IMR-90 (cell line): ENCODE measurements at regions not wholly inside any gene's neighbourhood (a gene's known extent, or its start where the extent isn't known, plus 50 kb on each side); places are given as distances from the start of the nearest gene placed in this dataset.

Experiments used
- ATAC-seq: fragments of 200-7000 bp; cut with Tn5 transposase; 2 replicates; pipeline ENCODE4 v1.9.1; 2020; ENCODE audit warnings: low read depth, mild to moderate bottlenecking, moderate library complexity
- BruUV-seq: library from RNA; stranded (reverse); fragments of 400-500 nt; replicated peaks from 2 replicates; lab custom pipeline; 2021; lab: Mats Ljungman, UMichigan
- CTCF ChIA-PET: fragments of 300-600 bp; formaldehyde crosslinking; extraction: SDS; loops from one replicate; lab custom pipeline; 2021; ENCODE audit warnings: antibody characterized with exemption; lab: Yijun Ruan, JAX
- POLR2A ChIA-PET: fragments of 300-600 bp; sonication (Branson Sonifier 250); formaldehyde crosslinking; loops from one replicate; lab custom pipeline; 2022; ENCODE audit warnings: antibody characterized with exemption; ENCODE audit not compliant: unreplicated experiment; lab: Charles Lee
- DNase-seq: peaks from one replicate; pipeline ENCODE4 v3.0.0; 2013
- H2AFZ ChIP-seq: replicated peaks from 2 replicates; pipeline ENCODE3; 2013; ENCODE audit warnings: low read length, mild to moderate bottlenecking; ENCODE audit not compliant: poor library complexity
- H2AK5ac ChIP-seq: 2 replicates; pipeline ENCODE4 v1.6.1; 2013; ENCODE audit warnings: low read depth, low read length, inconsistent platforms
- H2AK9ac ChIP-seq: replicated peaks from 2 replicates; pipeline ENCODE3; 2013; ENCODE audit warnings: mild to moderate bottlenecking, low read depth, low read length, moderate library complexity; ENCODE audit not compliant: poor library complexity
- H2BK120ac ChIP-seq: 2 replicates; pipeline ENCODE4 v1.6.1; 2013; ENCODE audit warnings: low read depth, low read length, inconsistent platforms
- H2BK15ac ChIP-seq: 3 replicates; pipeline ENCODE4 v1.6.1; 2013; ENCODE audit warnings: low read depth, low read length, inconsistent platforms
- H2BK20ac ChIP-seq: 2 replicates; pipeline ENCODE4 v1.6.1; 2013; ENCODE audit warnings: low read depth, mild to moderate bottlenecking, inconsistent platforms, low read length, moderate library complexity
- H2BK5ac ChIP-seq: 2 replicates; pipeline ENCODE4 v1.6.1; 2013; ENCODE audit warnings: mild to moderate bottlenecking, low read depth, low read length, inconsistent platforms; ENCODE audit not compliant: poor library complexity, severe bottlenecking
- H3K14ac ChIP-seq: replicated peaks from 2 replicates; pipeline ENCODE4 v1.6.1; 2013; ENCODE audit warnings: low read depth, low read length, inconsistent platforms
- H3K18ac ChIP-seq: 2 replicates; pipeline ENCODE4 v1.6.1; 2013; ENCODE audit warnings: low read depth, low read length, control low read depth
- H3K23ac ChIP-seq: 2 replicates; pipeline ENCODE4 v1.6.1; 2013; ENCODE audit warnings: low read depth, low read length, inconsistent platforms
- H3K27ac ChIP-seq: 2 replicates; pipeline ENCODE4 v1.5.1; 2013; ENCODE audit warnings: mild to moderate bottlenecking, control low read depth, low read length; ENCODE audit not compliant: insufficient read depth
- H3K27me3 ChIP-seq: 2 replicates; pipeline ENCODE4 v1.6.1; 2013; ENCODE audit warnings: low read length; ENCODE audit not compliant: control insufficient read depth, insufficient read depth
- H3K36me3 ChIP-seq: 2 replicates; pipeline ENCODE4 v1.6.1; 2013; ENCODE audit warnings: low read length, mixed read lengths; ENCODE audit not compliant: control insufficient read depth, insufficient read depth
- H3K4ac ChIP-seq: 2 replicates; pipeline ENCODE4 v1.6.1; 2013; ENCODE audit warnings: low read depth, low read length, inconsistent platforms
- H3K4me1 ChIP-seq: 2 replicates; pipeline ENCODE4 v1.6.1; 2013; ENCODE audit warnings: low read length, mixed read lengths; ENCODE audit not compliant: control insufficient read depth, insufficient read depth
- H3K4me2 ChIP-seq: 2 replicates; pipeline ENCODE4 v1.6.1; 2013; ENCODE audit warnings: low read depth, mild to moderate bottlenecking, control low read depth, low read length, moderate library complexity
- H3K4me3 ChIP-seq: 2 replicates; pipeline ENCODE4 v1.5.1; 2013; ENCODE audit warnings: low read depth, mild to moderate bottlenecking, control low read depth, low read length, moderate library complexity; ENCODE audit not compliant: insufficient read depth
- H3K56ac ChIP-seq: 2 replicates; pipeline ENCODE4 v1.6.1; 2013; ENCODE audit warnings: low read length, inconsistent platforms; ENCODE audit not compliant: insufficient read depth; ENCODE audit errors: extremely low read depth
- H3K79me1 ChIP-seq, 2 experiments: 2 replicates each; pipeline ENCODE4 v1.6.1; 2013; ENCODE audit warnings: low read length in 2 of 2, inconsistent platforms in 1 of 2, low read depth in 1 of 2
- H3K9ac ChIP-seq: 2 replicates; pipeline ENCODE4 v1.6.1; 2013; ENCODE audit warnings: low read depth, low read length, control low read depth
- H3K9me1 ChIP-seq: 2 replicates; pipeline ENCODE4 v1.6.1; 2013; ENCODE audit warnings: low read length, inconsistent platforms; ENCODE audit not compliant: insufficient read depth
- H3K9me3 ChIP-seq: 2 replicates; pipeline ENCODE4 v1.6.1; 2013; ENCODE audit warnings: low read length; ENCODE audit not compliant: control insufficient read depth, insufficient read depth
- H4K20me1 ChIP-seq: 2 replicates; pipeline ENCODE4 v1.6.1; 2013; ENCODE audit warnings: low read length, inconsistent platforms; ENCODE audit not compliant: insufficient read depth
- H4K5ac ChIP-seq: 2 replicates; pipeline ENCODE4 v1.6.1; 2013; ENCODE audit warnings: mild to moderate bottlenecking, low read depth, low read length, control low read depth
- H4K8ac ChIP-seq, 2 experiments: 2 replicates each; pipeline ENCODE4 v1.6.1; 2013; ENCODE audit warnings: low read depth in 2 of 2, low read length in 2 of 2, control low read depth in 1 of 2, inconsistent platforms in 1 of 2
- H4K91ac ChIP-seq: 2 replicates; pipeline ENCODE4 v1.6.1; 2013; ENCODE audit warnings: low read depth, low read length, inconsistent platforms; ENCODE audit not compliant: insufficient read depth
- BHLHE40 ChIP-seq: fragments of 150-350 bp; IDR thresholded peaks from 2 replicates; pipeline ENCODE4 v1.6.1; 2016; ENCODE audit warnings: mild to moderate bottlenecking, low read depth, low read length
- CEBPB ChIP-seq: IDR thresholded peaks from 2 replicates; pipeline ENCODE4 v1.6.1; 2012; ENCODE audit warnings: low read depth, low read length, improper control_type of control experiment
- CHD1 ChIP-seq: IDR thresholded peaks from 2 replicates; pipeline ENCODE4 v1.6.1; 2012; ENCODE audit warnings: low read depth, low read length, improper control_type of control experiment
- CTCF ChIP-seq: conservative IDR thresholded peaks from 2 replicates; pipeline ENCODE4 v1.5.1; 2012; ENCODE audit warnings: mild to moderate bottlenecking, low read depth, low read length, improper control_type of control experiment
- ELK1 ChIP-seq: fragments of 150-350 bp; IDR thresholded peaks from 2 replicates; pipeline ENCODE4 v1.6.1; 2016; ENCODE audit warnings: low read depth, mild to moderate bottlenecking, low read length, moderate library complexity, borderline replicate concordance
- FOS ChIP-seq: fragments of 150-350 bp; IDR thresholded peaks from 2 replicates; pipeline ENCODE4 v1.6.1; 2016; ENCODE audit warnings: low read depth, low read length
- MAFK ChIP-seq: IDR thresholded peaks from 2 replicates; pipeline ENCODE4 v1.6.1; 2012; ENCODE audit warnings: low read depth, low read length, improper control_type of control experiment
- MAZ ChIP-seq: IDR thresholded peaks from 2 replicates; pipeline ENCODE4 v1.6.1; 2012; ENCODE audit warnings: low read depth, mild to moderate bottlenecking, low read length, improper control_type of control experiment, moderate library complexity, borderline replicate concordance
- MXI1 ChIP-seq: IDR thresholded peaks from 2 replicates; pipeline ENCODE4 v1.6.1; 2012; ENCODE audit warnings: low read depth, mild to moderate bottlenecking, low read length, moderate library complexity, borderline replicate concordance
- NFE2L2 ChIP-seq: fragments of 150-350 bp; IDR thresholded peaks from 2 replicates; pipeline ENCODE4 v1.6.1; 2016; ENCODE audit warnings: low read depth, mild to moderate bottlenecking, low read length
- POLR2A ChIP-seq: IDR thresholded peaks from 2 replicates; pipeline ENCODE4 v1.6.1; 2012; ENCODE audit warnings: mild to moderate bottlenecking, low read depth, low read length
- RAD21 ChIP-seq: IDR thresholded peaks from 2 replicates; pipeline ENCODE4 v1.6.1; 2012; ENCODE audit warnings: low read length, improper control_type of control experiment
- RCOR1 ChIP-seq: IDR thresholded peaks from 2 replicates; pipeline ENCODE4 v1.6.1; 2012; ENCODE audit warnings: mild to moderate bottlenecking, low read length, improper control_type of control experiment; ENCODE audit not compliant: insufficient replicate concordance
- RFX5 ChIP-seq: IDR thresholded peaks from 2 replicates; pipeline ENCODE4 v1.8.0; 2012; ENCODE audit warnings: low read depth, mild to moderate bottlenecking, low read length, moderate library complexity
- SMC3 ChIP-seq: fragments of 150-350 bp; IDR thresholded peaks from 2 replicates; pipeline ENCODE4 v1.6.1; 2016; ENCODE audit warnings: low read depth, mild to moderate bottlenecking, antibody characterized with exemption, low read length, moderate library complexity
- USF2 ChIP-seq: fragments of 150-350 bp; IDR thresholded peaks from 2 replicates; pipeline ENCODE4 v1.6.1; 2017; ENCODE audit warnings: mild to moderate bottlenecking, antibody characterized with exemption, low read length, low read depth
- WGBS, 2 experiments: methylation state at CpG; one replicate each; pipeline versions ENCODE4 v1.1.5 to v1.1.7; 2013; ENCODE audit warnings: missing lambda C conversion rate in 2 of 2; ENCODE audit not compliant: insufficient read length in 1 of 2; ENCODE audit errors: extremely low coverage in 2 of 2; 5-methylcytosine and 5-hydroxymethylcytosine counted together
- dilution Hi-C: fragments of 300-500 bp; cut with HindIII; formaldehyde crosslinking; loops from one replicate; pipeline ENCODE4 v1.14.3; 2018; ENCODE audit warnings: low sequenced_read_pairs; ENCODE audit not compliant: unreplicated experiment
- in situ Hi-C: fragments of 300-500 bp; cut with MboI; formaldehyde crosslinking; loops from 3 replicates; pipeline ENCODE4 v1.14.3; 2019; ENCODE audit warnings: low sequenced_read_pairs, inconsistent platforms, mixed read lengths
- intact Hi-C: fragments of 100-400 bp; cut with micrococcal nuclease; formaldehyde crosslinking; loops from 2 replicates; pipeline ENCODE4 v1.10.0; 2022

DNA sequence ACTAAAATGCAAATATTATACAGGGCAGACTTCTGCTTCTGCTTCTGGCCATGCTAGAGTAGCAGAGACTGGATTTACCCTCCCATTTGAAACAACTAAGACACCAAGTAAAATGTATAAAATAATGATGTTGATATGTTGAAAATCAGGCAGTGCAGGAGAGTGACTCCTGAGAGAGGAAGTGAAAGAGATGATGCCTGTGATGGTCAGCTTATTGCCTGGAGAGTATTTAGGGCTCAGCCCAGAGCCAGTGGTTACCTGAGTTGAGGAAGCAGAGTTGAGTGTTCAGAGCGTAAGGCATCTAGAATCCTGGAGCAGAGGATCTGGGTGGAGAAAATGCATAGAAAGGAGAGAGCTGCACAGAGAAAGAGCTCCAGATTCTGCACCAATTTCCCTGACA, 131.8 kb upstream of the C14orf180 start:
- Histone ChIP-seq H3K9me1 (no peaks in the 10 kb centered on the region), H2BK5ac (no peak overlapping the region), H2BK20ac (no peak overlapping the region), H3K4me2 (no peak overlapping the region), H4K20me1 (no peaks in the 10 kb centered on the region), H3K18ac (no peak overlapping the region), H3K14ac (no peak overlapping the region), H4K8ac (no peak overlapping the region), H2AK5ac (no peak overlapping the region), H3K9me3 (peaks cover 25% of the 10 kb centered on the region), H3K36me3 (no peaks in the 10 kb centered on the region), H3K9ac (no peak overlapping the region), H3K27me3 (no peaks in the 10 kb centered on the region), H2AFZ (no peak overlapping the region), H2BK15ac (no peak overlapping the region), H3K4me3 (no peak overlapping the region), H2AK9ac (no peak overlapping the region), H3K23ac (no peak overlapping the region), H3K4me1 (no peaks in the 10 kb centered on the region), H3K4ac (no peak overlapping the region), H3K79me1 (no peaks in the 10 kb centered on the region), H4K5ac (no peak overlapping the region), H3K27ac (no peak overlapping the region), H4K91ac (no peak overlapping the region), H3K56ac (no peak overlapping the region), H2BK120ac (no peak overlapping the region)
- BruUV-seq, result no TSS peak
- intact Hi-C loops, result no loop called here
- dilution Hi-C loops, result no loop called here
- POLR2A ChIA-PET, result no interaction called here
- ATAC-seq (no peak), DNase-seq (no peak)
- in situ Hi-C loops, result no loop called here
- WGBS, 2 experiments, result no CpG with 5 or more reads among the region's 1 CpG
- CTCF ChIA-PET, result no interaction called here
- TF ChIP-seq MAFK, result no peak
- TF ChIP-seq CTCF, result no peak
- TF ChIP-seq RAD21, result no peak
- no peak for TF ChIP-seq USF2
- no peak for TF ChIP-seq CEBPB
- no peak for TF ChIP-seq CHD1
- no peak for TF ChIP-seq RFX5
- no peak for TF ChIP-seq NFE2L2
- TF ChIP-seq RCOR1, result no peak
- TF ChIP-seq POLR2A, result no peak
- no peak for TF ChIP-seq ELK1
- no peak for TF ChIP-seq MXI1
- TF ChIP-seq FOS, result no peak
- no peak for TF ChIP-seq BHLHE40
- TF ChIP-seq SMC3, result no peak
- no peak for TF ChIP-seq MAZ
